SK-N-MC (cell line): ENCODE measurements at regions not wholly inside any gene's neighbourhood (a gene's known extent, or its start where the extent isn't known, plus 50 kb on each side); places are given as distances from the start of the nearest gene placed in this dataset.

Experiments
- EZH2 ChIP-seq: fragments of 200-600 bp; sonication (generic); IDR thresholded peaks from one replicate; pipeline ENCODE4 v1.6.1; 2017; ENCODE audit warnings: antibody characterized with exemption
- POLR2AphosphoS5 ChIP-seq: IDR thresholded peaks from 2 replicates; pipeline ENCODE4 v1.6.1; 2012; ENCODE audit warnings: mild to moderate bottlenecking, low read depth, low read length, borderline replicate concordance

GRCh38 chr2:128593879-128594650, 275.4 kb upstream of the HS6ST1 start:
- TF ChIP-seq POLR2AphosphoS5 (no peak), EZH2 (no peak)
